ENCODE measurements at regions not wholly inside any gene's neighbourhood (a gene's known extent, or its start where the extent isn't known, plus 50 kb on each side); places are given as distances from the start of the nearest gene placed in this dataset.
"Not testable (repeated sequence)": the region's sequence is repeated elsewhere in the genome, so short reads cannot be mapped to it uniquely, and the experiment has no call there.

DNA sequence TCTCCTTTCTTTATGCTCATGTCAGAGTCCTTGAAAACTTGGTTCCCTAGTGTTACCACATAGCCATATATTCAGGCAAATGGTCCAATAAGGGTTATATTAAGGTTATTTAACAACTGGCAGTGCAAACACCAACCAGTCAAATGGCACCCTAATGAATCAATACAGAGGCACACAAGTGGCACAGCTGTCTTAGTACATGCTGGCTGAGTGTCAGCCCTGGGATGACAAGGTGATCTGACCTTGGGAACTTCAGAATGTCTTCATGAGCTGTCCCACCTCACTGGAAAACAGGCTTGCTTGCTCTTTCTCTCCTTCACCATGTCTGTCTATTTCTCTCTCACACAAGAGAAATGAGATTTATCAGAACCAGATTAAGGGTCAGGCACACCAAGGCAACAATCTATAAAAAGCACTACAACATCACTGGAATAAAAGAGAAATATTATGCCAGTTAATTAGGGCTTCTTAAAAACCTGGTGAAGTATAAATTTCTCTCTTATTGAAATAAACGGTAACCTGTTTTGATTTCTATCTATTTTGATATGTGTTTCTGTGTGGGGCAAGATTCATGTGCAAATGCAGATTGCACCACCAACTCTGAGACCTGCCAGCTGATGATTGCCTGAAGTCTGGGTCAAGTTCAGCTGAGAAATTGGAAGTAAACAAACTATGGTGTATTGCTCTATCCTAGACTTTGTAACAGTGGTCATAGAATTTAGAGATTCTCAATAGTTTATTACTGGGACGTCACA, 140.7 kb downstream of the SREK1 start:
- Mint-ChIP-seq H3K4me3 (no peak overlapping the region), H3K9me3 (no peaks in the 10 kb centered on the region), H3K27me3 (no peaks in the 10 kb centered on the region), H3K36me3 (no peaks in the 10 kb centered on the region), H3K27ac (no peak overlapping the region), H3K4me1 (no peaks in the 10 kb centered on the region)
- DNase-seq = no peak

- Mint-ChIP-seq H3K36me3 (no peaks in the 10 kb centered on the region), H3K4me3 (no peak overlapping the region), H3K27ac (no peak overlapping the region), H3K9me3 (no peaks in the 10 kb centered on the region), H3K27me3 (no peaks in the 10 kb centered on the region), H3K4me1 (no peaks in the 10 kb centered on the region)
- no peak for DNase-seq
Observed at GRCh38 chr5:66285343-66285922, 141.3 kb downstream of the SREK1 start.

DNA sequence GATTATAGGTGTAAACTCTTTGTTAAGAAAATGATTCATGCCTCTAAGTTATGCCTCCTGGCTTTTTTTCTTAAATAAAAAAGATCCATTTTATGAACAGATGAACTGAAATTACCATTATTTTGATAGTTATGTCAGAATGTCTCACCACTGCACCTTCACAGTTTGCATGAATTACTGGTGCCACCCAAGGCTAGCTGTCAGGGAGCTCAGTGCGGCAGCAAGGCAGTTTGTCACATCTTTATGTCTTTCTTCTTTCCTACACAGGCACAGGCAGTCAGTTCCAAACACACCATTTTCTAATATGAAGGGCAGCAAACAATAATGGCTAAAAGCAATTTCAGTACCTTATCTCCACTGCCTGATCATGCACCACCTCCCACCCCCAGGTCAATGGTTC, 147.7 kb downstream of the SREK1 start:
- Mint-ChIP-seq H3K27me3 (no peaks in the 10 kb centered on the region), H3K36me3 (no peaks in the 10 kb centered on the region), H3K9me3 (no peaks in the 10 kb centered on the region), H3K27ac (no peak overlapping the region), H3K4me1 (no peaks in the 10 kb centered on the region), H3K4me3 (no peak overlapping the region)
- DNase-seq = no peak

DNA sequence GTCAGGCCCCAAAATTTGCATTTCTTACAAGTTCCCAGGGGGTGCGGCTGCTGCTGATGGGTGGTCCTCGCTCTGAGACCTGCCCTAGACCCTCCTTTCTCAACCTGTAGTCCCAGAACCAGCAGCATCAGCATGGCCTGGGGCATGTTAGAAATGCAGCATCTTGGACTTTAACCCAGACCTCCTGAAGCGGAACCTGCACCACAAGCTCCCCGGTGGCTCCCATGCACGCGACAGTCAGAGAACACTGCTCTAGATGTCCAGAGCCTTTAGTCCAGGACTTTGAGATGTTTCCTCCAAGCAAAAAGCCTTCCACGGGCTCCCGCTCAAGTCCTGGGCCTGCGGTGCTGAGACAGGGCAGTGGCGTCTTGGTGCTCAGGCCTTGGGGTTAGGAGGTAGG, 149.8 kb downstream of the SREK1 start:
- H3K9me3 Mint-ChIP-seq, H3K27me3 Mint-ChIP-seq, H3K36me3 Mint-ChIP-seq, H3K4me3 Mint-ChIP-seq, H3K27ac Mint-ChIP-seq, H3K4me1 Mint-ChIP-seq, DNase-seq: not testable (repeated sequence)

DNA sequence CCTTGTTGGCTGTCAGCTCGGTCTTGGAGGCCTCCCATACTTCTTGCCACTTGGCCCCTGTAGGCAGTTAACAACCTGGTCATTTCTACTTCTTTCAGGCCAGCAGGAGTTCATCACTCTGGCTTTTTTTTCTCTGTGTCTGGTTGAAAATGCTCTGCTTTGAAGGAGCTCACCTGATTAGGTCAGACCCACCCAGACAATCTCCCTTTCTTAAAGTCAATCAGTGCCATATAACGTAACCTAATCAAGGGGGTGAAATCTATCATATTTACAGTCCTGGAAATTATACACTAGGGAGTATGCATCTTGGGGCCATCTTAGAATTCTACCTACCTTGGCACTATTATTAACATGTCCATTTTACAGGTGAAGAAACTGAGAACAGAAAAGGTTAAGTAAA, 155.4 kb downstream of the SREK1 start:
- Mint-ChIP-seq H3K27me3 (no peaks in the 10 kb centered on the region), H3K27ac (no peak overlapping the region), H3K4me3 (no peak overlapping the region), H3K9me3 (no peaks in the 10 kb centered on the region), H3K4me1 (no peaks in the 10 kb centered on the region), H3K36me3 (no peaks in the 10 kb centered on the region)
- no peak for DNase-seq

GRCh38 chr5:66302344-66302743, 158.2 kb downstream of the SREK1 start:
- Mint-ChIP-seq H3K4me3 (no peak overlapping the region), H3K9me3 (no peaks in the 10 kb centered on the region), H3K36me3 (no peaks in the 10 kb centered on the region), H3K4me1 (no peaks in the 10 kb centered on the region), H3K27me3 (peaks cover 7% of the 10 kb centered on the region), H3K27ac (no peak overlapping the region)
- DNase-seq = no peak

- peak; percentile 23 for DNase-seq
- Mint-ChIP-seq H3K4me1 (no peaks in the 10 kb centered on the region), H3K27me3 (peaks cover 7% of the 10 kb centered on the region)
Observed at GRCh38 chr5:66306105-66306843, 162.2 kb downstream of the SREK1 start.

DNA sequence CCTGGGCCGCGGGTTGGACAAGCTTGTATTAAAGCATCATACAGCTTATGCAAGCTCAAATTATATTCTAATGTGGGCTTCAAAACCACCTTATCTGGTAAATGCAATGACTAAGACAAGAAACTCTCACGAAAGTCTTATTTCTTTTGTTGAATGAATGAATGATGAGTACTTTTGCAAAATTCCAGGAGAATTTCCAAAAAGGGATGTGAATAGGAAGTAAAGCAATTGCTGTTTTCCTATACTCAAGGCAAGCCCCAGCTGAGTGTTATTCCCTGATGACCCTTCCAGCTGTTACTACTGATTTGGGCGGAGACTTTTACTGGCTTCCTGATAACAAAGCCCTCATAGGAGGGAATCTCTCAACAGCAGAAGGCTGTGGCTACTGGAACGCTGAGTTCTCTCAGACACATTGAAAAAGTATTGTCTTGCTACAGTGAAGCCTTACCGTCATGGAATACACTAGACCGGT, 162.8 kb downstream of the SREK1 start:
- peaks cover 7% of the 10 kb centered on the region for H3K27me3 Mint-ChIP-seq
- no peaks in the 10 kb centered on the region for H3K36me3 Mint-ChIP-seq
- H3K4me1 Mint-ChIP-seq = no peaks in the 10 kb centered on the region
- no peak overlapping the region for H3K27ac Mint-ChIP-seq
- H3K9me3 Mint-ChIP-seq = no peaks in the 10 kb centered on the region
- H3K4me3 Mint-ChIP-seq = no peak overlapping the region
- DNase-seq = no peak

More at GRCh38 chr5:66306105-66306843, 162.2 kb downstream of the SREK1 start:
- no peaks in the 10 kb centered on the region for H3K36me3 Mint-ChIP-seq
- H3K9me3 Mint-ChIP-seq = no peaks in the 10 kb centered on the region
- H3K27ac Mint-ChIP-seq = no peak overlapping the region
- no peak overlapping the region for H3K4me3 Mint-ChIP-seq

- H3K27me3 Mint-ChIP-seq = peaks cover 7% of the 10 kb centered on the region
- no peak for DNase-seq
- H3K36me3 Mint-ChIP-seq = no peaks in the 10 kb centered on the region
- no peaks in the 10 kb centered on the region for H3K4me1 Mint-ChIP-seq
- H3K27ac Mint-ChIP-seq = no peak overlapping the region
- no peaks in the 10 kb centered on the region for H3K9me3 Mint-ChIP-seq
- H3K4me3 Mint-ChIP-seq = no peak overlapping the region
Observed at GRCh38 chr5:66307647-66308241, 163.6 kb downstream of the SREK1 start.

GRCh38 chr5:66312266-66312665, 168.2 kb downstream of the SREK1 start:
- Mint-ChIP-seq H3K9me3 (peaks cover 12% of the 10 kb centered on the region), H3K4me1 (no peaks in the 10 kb centered on the region), H3K27me3 (peaks cover 4% of the 10 kb centered on the region), H3K27ac (no peak overlapping the region), H3K36me3 (peaks cover 1% of the 10 kb centered on the region), H3K4me3 (no peak overlapping the region)
- DNase-seq = no peak

DNA sequence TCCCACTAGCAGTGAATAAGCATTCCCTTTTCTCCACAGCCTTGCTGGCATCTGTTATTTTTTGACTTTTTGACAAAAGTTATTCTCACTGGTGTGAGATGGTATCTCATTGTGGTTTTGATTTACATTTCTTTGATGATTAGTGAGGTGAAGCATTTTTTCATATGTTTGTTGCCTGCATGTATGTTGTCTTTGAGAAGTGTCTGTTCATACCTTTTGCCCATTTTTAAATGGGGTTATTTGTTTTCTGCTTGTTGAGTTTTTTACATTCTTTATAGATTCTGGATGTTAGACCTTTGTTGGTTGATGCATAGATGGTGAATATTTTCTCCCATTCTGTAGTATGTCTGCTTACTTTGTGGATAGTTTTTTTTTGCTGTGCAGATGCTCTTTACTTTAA, 171.7 kb downstream of the SREK1 start:
- Mint-ChIP-seq H3K4me3 (no peak overlapping the region), H3K4me1 (no peaks in the 10 kb centered on the region), H3K27ac (no peak overlapping the region), H3K9me3 (peaks cover 12% of the 10 kb centered on the region), H3K36me3 (peaks cover 1% of the 10 kb centered on the region), H3K27me3 (peaks cover 4% of the 10 kb centered on the region)
- no peak for DNase-seq

DNA sequence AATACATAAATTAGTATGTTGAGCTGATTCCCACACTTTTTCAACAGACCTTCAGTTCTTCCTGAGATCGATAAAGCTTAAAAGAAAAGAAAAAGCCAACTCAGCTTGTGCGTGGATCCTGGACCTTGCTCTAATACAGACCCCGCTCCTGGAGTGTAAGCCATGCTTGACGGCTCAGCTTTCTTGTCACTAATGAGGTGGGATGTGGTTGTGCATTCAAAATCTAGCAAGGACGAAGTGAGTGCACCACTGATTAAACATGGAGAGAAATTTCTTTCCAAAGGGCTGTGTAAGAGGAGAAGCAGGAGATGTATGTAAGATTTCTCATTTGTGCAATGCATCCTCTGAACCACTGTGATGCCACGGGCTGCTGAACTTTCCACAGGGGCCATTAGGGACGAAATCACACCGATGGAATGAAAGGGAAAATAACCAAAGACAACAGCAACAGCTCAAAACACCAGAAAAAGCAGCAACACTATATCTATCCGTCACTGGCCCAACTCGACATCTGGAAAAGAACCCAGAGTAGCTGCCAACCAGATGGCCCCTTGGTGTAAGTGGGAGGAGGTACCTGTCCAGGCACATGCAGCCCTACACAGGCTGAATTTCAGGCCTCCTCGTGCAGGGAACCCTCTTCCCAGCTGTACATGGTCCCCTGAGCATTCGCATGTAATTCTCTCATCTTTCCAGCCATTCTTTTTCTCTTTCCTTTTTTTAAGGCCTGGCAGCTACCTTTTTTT, 178.9 kb downstream of the SREK1 start:
- H3K9me3 Mint-ChIP-seq = no peaks in the 10 kb centered on the region
- no peaks in the 10 kb centered on the region for H3K27me3 Mint-ChIP-seq
- no peak for DNase-seq
- no peak overlapping the region for H3K4me3 Mint-ChIP-seq
- H3K4me1 Mint-ChIP-seq = no peaks in the 10 kb centered on the region
- H3K27ac Mint-ChIP-seq = no peak overlapping the region
- H3K36me3 Mint-ChIP-seq = no peaks in the 10 kb centered on the region

DNA sequence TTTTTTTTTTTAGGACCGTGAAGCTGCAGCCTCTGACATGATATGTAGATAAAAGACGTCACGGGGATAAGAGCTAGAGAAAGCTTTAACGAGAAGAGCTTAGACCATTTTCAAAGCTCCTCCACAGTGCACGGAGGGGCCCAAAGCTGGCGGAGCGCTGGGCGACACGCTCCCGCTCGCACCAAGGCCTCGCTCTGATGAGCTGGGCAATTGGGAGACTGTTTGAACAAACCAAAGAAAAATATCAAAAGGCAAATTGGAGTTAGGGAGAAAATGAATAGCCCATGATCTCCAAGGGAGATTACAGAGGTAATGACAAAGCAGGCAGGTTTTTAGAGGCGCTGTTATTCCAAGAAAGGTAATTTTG, 179.4 kb downstream of the SREK1 start:
- no peak for DNase-seq
- Mint-ChIP-seq H3K27ac (no peak overlapping the region), H3K36me3 (no peaks in the 10 kb centered on the region), H3K9me3 (peaks cover 2% of the 10 kb centered on the region), H3K4me3 (no peak overlapping the region), H3K4me1 (peaks cover 3% of the 10 kb centered on the region), H3K27me3 (no peaks in the 10 kb centered on the region)

- no peaks in the 10 kb centered on the region for H3K27me3 Mint-ChIP-seq
- no peak overlapping the region for H3K27ac Mint-ChIP-seq
- DNase-seq = no peak
- peaks cover 6% of the 10 kb centered on the region for H3K4me1 Mint-ChIP-seq
- H3K36me3 Mint-ChIP-seq = no peaks in the 10 kb centered on the region
- H3K4me3 Mint-ChIP-seq = no peak overlapping the region
- peaks cover 3% of the 10 kb centered on the region for H3K9me3 Mint-ChIP-seq
Observed at GRCh38 chr5:66324357-66324756, 180.3 kb downstream of the SREK1 start.

DNA sequence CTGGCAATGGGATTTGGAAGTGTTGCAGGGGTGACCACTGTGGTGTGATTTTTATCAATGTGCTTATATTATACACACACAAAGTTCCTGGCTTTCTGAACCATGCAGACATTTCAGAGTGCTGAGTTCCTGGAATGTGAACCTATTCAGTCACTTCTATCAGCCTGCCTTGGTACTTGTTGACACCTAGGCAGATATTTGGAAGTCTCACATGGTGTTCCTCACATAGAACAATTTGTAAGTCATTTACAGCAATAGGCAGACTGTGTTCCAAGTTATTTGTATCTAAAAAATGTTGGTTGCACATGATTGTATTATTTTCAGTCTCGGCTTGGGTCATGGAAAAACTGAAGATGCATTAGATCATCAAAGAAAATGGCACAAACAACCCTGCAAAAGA, 182.2 kb downstream of the SREK1 start:
- Mint-ChIP-seq H3K27ac (no peak overlapping the region), H3K9me3 (peaks cover 9% of the 10 kb centered on the region), H3K4me3 (no peak overlapping the region)

More for the DNA sequence above, 182.2 kb downstream of the SREK1 start:
- Mint-ChIP-seq H3K27me3 (no peaks in the 10 kb centered on the region), H3K4me1 (peaks cover 8% of the 10 kb centered on the region), H3K36me3 (no peaks in the 10 kb centered on the region)
- no peak for DNase-seq

Measured in activated naive CD8-positive, alpha-beta T cell treated with anti-CD3 and anti-CD28 coated beads for 36 hours (primary cell).